HCT116 (cell line): ENCODE measurements at regions not wholly inside any gene's neighbourhood (a gene's known extent, or its start where the extent isn't known, plus 50 kb on each side); places are given as distances from the start of the nearest gene placed in this dataset.

Experiments used
- ATAC-seq: fragments of 200-7000 bp; cut with Tn5 transposase; 2 replicates; pipeline ENCODE4 v1.9.1; 2020; ENCODE audit warnings: mild to moderate bottlenecking, moderate library complexity
- BruUV-seq: library from RNA; stranded (reverse); fragments of 400-500 nt; replicated peaks from 2 replicates; lab custom pipeline; 2021; lab: Mats Ljungman, UMichigan
- CTCF ChIA-PET: fragments of 300-600 bp; sonication (Branson Sonifier 250); formaldehyde crosslinking; loops from one replicate; lab custom pipeline; 2021; ENCODE audit warnings: antibody characterized with exemption; lab: Charles Lee
- POLR2A ChIA-PET: fragments of 300-600, 350-600 bp; sonication (Branson Sonifier 250); formaldehyde crosslinking; loops from one replicate; lab custom pipeline; 2021; ENCODE audit warnings: antibody characterized with exemption; lab: Charles Lee
- RAD21 ChIA-PET, 2 experiments: fragments of 300-600 bp; sonication (Branson Sonifier 250); formaldehyde crosslinking; loops; one replicate each; lab custom pipeline; 2023; ENCODE audit warnings: low total read pairs in 2 of 2; ENCODE audit not compliant: uncharacterized antibody in 2 of 2, unreplicated experiment in 2 of 2, low non-redundant PET in 1 of 2; lab: Charles Lee
- DNase-seq: peaks from one replicate; pipeline ENCODE4 v3.0.0-alpha.2; 2010; ENCODE audit warnings: low read depth, low spot score
- H2AFZ ChIP-seq: fragments of 200-600 bp; shearing (Covaris generic), sonication (generic); 2 replicates; pipeline ENCODE4 v1.6.1; 2017; ENCODE audit warnings: low read depth, mixed run types, mixed read lengths, antibody characterized with exemption, low read length; ENCODE audit not compliant: poor library complexity, severe bottlenecking
- H3K27ac ChIP-seq: 2 replicates; pipeline ENCODE4 v1.5.1; 2012; ENCODE audit warnings: low read depth, low read length
- H3K27me3 ChIP-seq: fragments of 200-600 bp; sonication (generic); 2 replicates; pipeline ENCODE4 v1.6.1; 2016; ENCODE audit warnings: mixed run types, low read length, mixed read lengths; ENCODE audit not compliant: insufficient read depth
- H3K36me3 ChIP-seq, 2 experiments: fragments of 200-500 bp in 1 of 2; fragments of 200-600 bp in 1 of 2; sonication (Bioruptor generic) in 1 of 2; sonication (generic) in 1 of 2; 2 replicates each; pipeline versions ENCODE4 v1.5.1 to v1.6.1; 2014 to 2016; ENCODE audit warnings: low read length in 2 of 2, inconsistent platforms in 1 of 2, mixed read lengths in 1 of 2, mixed run types in 1 of 2; ENCODE audit not compliant: insufficient read depth in 2 of 2, control insufficient read depth in 1 of 2
- H3K4me1 ChIP-seq, 2 experiments: fragments of 200-600 bp in 1 of 2; sonication (generic) in 1 of 2; 2 replicates each; pipeline versions ENCODE4 v1.5.1 to v1.6.1; 2012 to 2017; ENCODE audit warnings: low read length in 2 of 2, inconsistent platforms in 1 of 2, mild to moderate bottlenecking in 1 of 2, mixed read lengths in 1 of 2, mixed run types in 1 of 2, moderate library complexity in 1 of 2; ENCODE audit not compliant: insufficient read depth in 2 of 2, control insufficient read depth in 1 of 2
- H3K4me2 ChIP-seq: fragments of 200-600 bp; sonication (generic); 2 replicates; pipeline ENCODE4 v1.6.1; 2017; ENCODE audit warnings: mixed run types, low read length, mixed read lengths
- H3K4me3 ChIP-seq, 2 experiments: fragments of 200-600 bp in 1 of 2; sonication (generic) in 1 of 2; replicated peaks in 1 of 2; 2 replicates each; pipeline ENCODE4 v1.5.1; 2011 to 2016; ENCODE audit warnings: low read length in 2 of 2, control low read depth in 1 of 2, low read depth in 1 of 2, mild to moderate bottlenecking in 1 of 2, mixed read lengths in 1 of 2, mixed run types in 1 of 2
- H3K79me2 ChIP-seq: fragments of 200-600 bp; sonication (generic); 2 replicates; pipeline ENCODE4 v1.6.1; 2017; ENCODE audit warnings: mild to moderate bottlenecking, mixed run types, low read length, moderate library complexity, mixed read lengths; ENCODE audit not compliant: insufficient read depth
- H3K9ac ChIP-seq: fragments of 200-600 bp; sonication (generic); 2 replicates; pipeline ENCODE4 v1.6.1; 2016; ENCODE audit warnings: low read length, mixed read lengths
- H3K9me2 ChIP-seq: fragments of 200-600 bp; sonication (generic), shearing (Covaris generic); 2 replicates; pipeline ENCODE4 v1.6.1; 2017; ENCODE audit warnings: mixed run types, mild to moderate bottlenecking, moderate library complexity; ENCODE audit not compliant: insufficient read depth
- H3K9me3 ChIP-seq, 2 experiments: fragments of 200-500 bp in 1 of 2; fragments of 200-600 bp in 1 of 2; sonication (Bioruptor generic) in 1 of 2; sonication (generic) in 1 of 2; 2 replicates each; pipeline ENCODE4 v1.6.1; 2014 to 2017; ENCODE audit warnings: low read length in 2 of 2, mixed read lengths in 2 of 2, inconsistent platforms in 1 of 2, low read depth in 1 of 2, mild to moderate bottlenecking in 1 of 2, mixed run types in 1 of 2, moderate library complexity in 1 of 2; ENCODE audit not compliant: control insufficient read depth in 1 of 2, insufficient read depth in 1 of 2
- H4K20me1 ChIP-seq: fragments of 200-600 bp; sonication (generic), shearing (Covaris generic); 2 replicates; pipeline ENCODE4 v1.6.1; 2017; ENCODE audit warnings: mixed run types, mild to moderate bottlenecking, moderate library complexity; ENCODE audit not compliant: insufficient read depth
- CBX3 ChIP-seq: IDR thresholded peaks from 2 replicates; pipeline ENCODE4 v1.6.1; 2012; ENCODE audit warnings: low read depth
- CEBPB ChIP-seq: IDR thresholded peaks from 2 replicates; pipeline ENCODE4 v1.6.1; 2012; ENCODE audit warnings: low read depth
- EGR1 ChIP-seq: IDR thresholded peaks from 2 replicates; pipeline ENCODE4 v1.6.1; 2012; ENCODE audit warnings: low read depth
- EZH2 ChIP-seq: fragments of 200-600 bp; sonication (generic); IDR thresholded peaks from 2 replicates; pipeline ENCODE4 v1.6.1; 2017; ENCODE audit warnings: antibody characterized with exemption, mixed run types
- JUND ChIP-seq: IDR thresholded peaks from 2 replicates; pipeline ENCODE4 v1.6.1; 2012
- POLR2A ChIP-seq: IDR thresholded peaks from 2 replicates; pipeline ENCODE4 v1.7.0; 2011; ENCODE audit warnings: borderline replicate concordance; ENCODE audit not compliant: insufficient read depth, insufficient read length; ENCODE audit errors: extremely low read depth
- RAD21 ChIP-seq: IDR thresholded peaks from 2 replicates; pipeline ENCODE4 v1.6.1; 2012; ENCODE audit warnings: low read depth, mild to moderate bottlenecking
- SP1 ChIP-seq: IDR thresholded peaks from 2 replicates; pipeline ENCODE4 v1.6.1; 2012; ENCODE audit warnings: low read depth
- SRF ChIP-seq: IDR thresholded peaks from 2 replicates; pipeline ENCODE4 v1.6.1; 2012; ENCODE audit warnings: low read depth
- ZFX ChIP-seq: fragments of 450-650 bp; IDR thresholded peaks from 2 replicates; pipeline ENCODE4 v1.6.1; 2017
- intact Hi-C: fragments of 100-400 bp; cut with micrococcal nuclease; formaldehyde crosslinking; loops from 2 replicates; pipeline ENCODE4 v1.10.0; 2022
- TF ChIP-seq, protein P1 (sequence below): IDR thresholded peaks from 2 replicates; pipeline ENCODE4 v1.6.1; 2012
- TF ChIP-seq, protein P2 (sequence below): IDR thresholded peaks from 2 replicates; pipeline ENCODE4 v1.6.1; 2011; ENCODE audit warnings: mild to moderate bottlenecking, low read length, moderate library complexity; ENCODE audit not compliant: insufficient replicate concordance; ENCODE audit errors: extremely low read depth

DNA sequence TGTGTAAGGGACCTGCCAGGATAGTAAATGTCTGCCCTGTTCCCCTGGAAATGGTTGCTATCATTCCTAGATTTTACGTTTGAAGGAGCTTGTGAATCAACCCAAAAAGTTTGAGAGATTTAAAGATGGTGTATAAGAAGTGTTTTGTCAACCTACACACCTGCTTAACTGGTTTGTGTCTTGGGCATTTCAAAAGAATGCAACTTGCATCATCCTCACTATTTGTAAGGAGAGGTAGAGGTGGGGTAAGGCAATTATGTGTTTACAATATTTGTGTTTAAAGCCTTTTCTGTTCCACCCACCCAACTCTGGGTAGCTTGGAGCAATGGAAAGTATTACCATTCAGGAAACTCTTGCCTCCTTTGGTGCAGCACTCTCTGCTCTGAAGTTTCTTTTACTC is 314.2 kb upstream of the RARB start:
- no TSS peak for BruUV-seq
- H2AFZ ChIP-seq: no peak overlapping the region
- H3K36me3 ChIP-seq: no peaks in the 10 kb centered on the region
- no peak overlapping the region for H3K9ac ChIP-seq
- no peaks in the 10 kb centered on the region for H3K79me2 ChIP-seq
- no peaks in the 10 kb centered on the region for H3K4me1 ChIP-seq
- DNase-seq (no peak), ATAC-seq (no peak)
- peaks cover 6% of the 10 kb centered on the region; the same call in 1 of the 2 replicates for H3K27me3 ChIP-seq
- ChIA-PET RAD21 (no interaction called here), POLR2A (no interaction called here), CTCF (no interaction called here)
- TF ChIP-seq ZFX: no peak
- no peak for TF ChIP-seq CEBPB
- TF ChIP-seq EZH2: no peak
- no peak for TF ChIP-seq SRF
- no peak for TF ChIP-seq POLR2A
- no peak for TF ChIP-seq SP1
- no peak overlapping the region for H3K4me2 ChIP-seq
- no peaks in the 10 kb centered on the region for H4K20me1 ChIP-seq
- no peaks in the 10 kb centered on the region for H3K9me2 ChIP-seq
- H3K4me3 ChIP-seq: no peak overlapping the region
- no peak overlapping the region for H3K27ac ChIP-seq
- intact Hi-C loops: no loop called here
- no peaks in the 10 kb centered on the region for H3K9me3 ChIP-seq

DNA sequence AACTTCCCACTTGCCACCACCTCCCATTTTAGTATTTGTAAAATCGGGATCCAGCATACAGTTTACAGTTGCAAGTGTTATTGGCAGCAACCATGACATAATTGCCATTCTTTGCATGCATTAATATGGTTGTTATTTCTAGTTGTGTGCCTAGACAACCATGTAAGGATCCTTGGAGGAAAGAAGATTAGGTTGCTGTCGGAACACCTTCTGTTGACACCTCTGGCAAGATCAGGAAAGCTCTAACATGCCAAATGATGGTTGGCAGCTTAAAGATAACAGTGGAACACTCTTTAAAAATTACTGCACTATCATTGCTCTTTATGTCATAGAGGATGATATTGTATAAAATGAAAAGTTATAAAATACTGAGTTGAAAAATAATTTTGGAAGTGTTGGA is 313.5 kb upstream of the RARB start:
- Histone ChIP-seq H3K79me2 (no peaks in the 10 kb centered on the region), H3K9ac (no peak overlapping the region), H4K20me1 (no peaks in the 10 kb centered on the region), H3K4me1 (no peaks in the 10 kb centered on the region), H3K9me3 (no peaks in the 10 kb centered on the region), H3K4me3 (no peak overlapping the region), H3K36me3 (no peaks in the 10 kb centered on the region), H3K9me2 (no peaks in the 10 kb centered on the region), H3K27me3 (peaks cover 6% of the 10 kb centered on the region; the same call in 1 of the 2 replicates), H2AFZ (no peak overlapping the region), H3K27ac (no peak overlapping the region)
- ChIA-PET RAD21 (no interaction called here), POLR2A (no interaction called here), CTCF (no interaction called here)
- intact Hi-C loops: no loop called here
- BruUV-seq: no TSS peak
- ATAC-seq: no peak
- TF ChIP-seq EZH2 (no peak), EGR1 (no peak), RAD21 (no peak), JUND (no peak), CBX3 (no peak), SRF (no peak)
- TF ChIP-seq, protein P1, sequence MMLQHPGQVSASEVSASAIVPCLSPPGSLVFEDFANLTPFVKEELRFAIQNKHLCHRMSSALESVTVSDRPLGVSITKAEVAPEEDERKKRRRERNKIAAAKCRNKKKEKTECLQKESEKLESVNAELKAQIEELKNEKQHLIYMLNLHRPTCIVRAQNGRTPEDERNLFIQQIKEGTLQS: no peak
- TF ChIP-seq, protein P2, sequence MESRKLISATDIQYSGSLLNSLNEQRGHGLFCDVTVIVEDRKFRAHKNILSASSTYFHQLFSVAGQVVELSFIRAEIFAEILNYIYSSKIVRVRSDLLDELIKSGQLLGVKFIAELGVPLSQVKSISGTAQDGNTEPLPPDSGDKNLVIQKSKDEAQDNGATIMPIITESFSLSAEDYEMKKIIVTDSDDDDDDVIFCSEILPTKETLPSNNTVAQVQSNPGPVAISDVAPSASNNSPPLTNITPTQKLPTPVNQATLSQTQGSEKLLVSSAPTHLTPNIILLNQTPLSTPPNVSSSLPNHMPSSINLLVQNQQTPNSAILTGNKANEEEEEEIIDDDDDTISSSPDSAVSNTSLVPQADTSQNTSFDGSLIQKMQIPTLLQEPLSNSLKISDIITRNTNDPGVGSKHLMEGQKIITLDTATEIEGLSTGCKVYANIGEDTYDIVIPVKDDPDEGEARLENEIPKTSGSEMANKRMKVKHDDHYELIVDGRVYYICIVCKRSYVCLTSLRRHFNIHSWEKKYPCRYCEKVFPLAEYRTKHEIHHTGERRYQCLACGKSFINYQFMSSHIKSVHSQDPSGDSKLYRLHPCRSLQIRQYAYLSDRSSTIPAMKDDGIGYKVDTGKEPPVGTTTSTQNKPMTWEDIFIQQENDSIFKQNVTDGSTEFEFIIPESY: no peak
- TF ChIP-seq, all 23 proteins: peak for 0
- no peak overlapping the region for H3K4me2 ChIP-seq
- DNase-seq: no peak
